Adrenal gland (tissue), 5 donors: ENCODE measurements at regions not wholly inside any gene's neighbourhood (a gene's known extent, or its start where the extent isn't known, plus 50 kb on each side); places are given as distances from the start of the nearest gene placed in this dataset.

Experiments
- POLR2A ChIP-seq, 2 donors: fragments of 450-650 bp; IDR thresholded peaks; one replicate each; pipeline ENCODE4 v1.6.1; 2017; ENCODE audit warnings: antibody characterized with exemption in 2 of 2, mild to moderate bottlenecking in 2 of 2, moderate library complexity in 1 of 2
- TF ChIP-seq, protein P1 (sequence below), 6 experiments: fragments of 450-650 bp in 4 of 6; fragments of 200-600 bp in 2 of 6; sonication (generic) in 1 of 6; IDR thresholded peaks; 1 replicate in 5 of 6; 2 replicates in 1 of 6; pipeline versions ENCODE4 v1.5.1 to v1.8.0; 2016 to 2021; ENCODE audit warnings: antibody characterized with exemption in 6 of 6, mild to moderate bottlenecking in 2 of 6, moderate library complexity in 1 of 6
- donor health status: DM: no; HTN: no; CAD: no.

- TF ChIP-seq POLR2A (IDR thresholded peaks at IDR 0.05): no peak
- TF ChIP-seq, protein P1, sequence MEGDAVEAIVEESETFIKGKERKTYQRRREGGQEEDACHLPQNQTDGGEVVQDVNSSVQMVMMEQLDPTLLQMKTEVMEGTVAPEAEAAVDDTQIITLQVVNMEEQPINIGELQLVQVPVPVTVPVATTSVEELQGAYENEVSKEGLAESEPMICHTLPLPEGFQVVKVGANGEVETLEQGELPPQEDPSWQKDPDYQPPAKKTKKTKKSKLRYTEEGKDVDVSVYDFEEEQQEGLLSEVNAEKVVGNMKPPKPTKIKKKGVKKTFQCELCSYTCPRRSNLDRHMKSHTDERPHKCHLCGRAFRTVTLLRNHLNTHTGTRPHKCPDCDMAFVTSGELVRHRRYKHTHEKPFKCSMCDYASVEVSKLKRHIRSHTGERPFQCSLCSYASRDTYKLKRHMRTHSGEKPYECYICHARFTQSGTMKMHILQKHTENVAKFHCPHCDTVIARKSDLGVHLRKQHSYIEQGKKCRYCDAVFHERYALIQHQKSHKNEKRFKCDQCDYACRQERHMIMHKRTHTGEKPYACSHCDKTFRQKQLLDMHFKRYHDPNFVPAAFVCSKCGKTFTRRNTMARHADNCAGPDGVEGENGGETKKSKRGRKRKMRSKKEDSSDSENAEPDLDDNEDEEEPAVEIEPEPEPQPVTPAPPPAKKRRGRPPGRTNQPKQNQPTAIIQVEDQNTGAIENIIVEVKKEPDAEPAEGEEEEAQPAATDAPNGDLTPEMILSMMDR (IDR thresholded peaks at IDR 0.05): no peak
These were observed 252.7 kb upstream of the CSF3R start for GRCh38 chr1:36735436-36735835.
